ENCODE measurements at regions not wholly inside any gene's neighbourhood (a gene's known extent, or its start where the extent isn't known, plus 50 kb on each side); places are given as distances from the start of the nearest gene placed in this dataset.

GRCh38 chr10:7027913-7028808 lies 382.7 kb downstream of the SFMBT2 start:
- no peak for TF ChIP-seq CTCF (IDR thresholded peaks at IDR 0.05; ENCODE audit: insufficient read depth, missing control alignments)
- FAIRE-seq, result no peak
- DNase-seq (ENCODE audit: insufficient read length, low spot score), result no peak

GRCh38 chr10:7027237-7027912 lies 383.5 kb downstream of the SFMBT2 start:
- no peak for TF ChIP-seq CTCF (IDR thresholded peaks at IDR 0.05; ENCODE audit: insufficient read depth, missing control alignments)
- no peak for DNase-seq (ENCODE audit: insufficient read length, low spot score)
- FAIRE-seq, result no peak

GRCh38 chr10:7026818-7027217 lies 384.0 kb downstream of the SFMBT2 start:
- no peak for FAIRE-seq
- no peak for DNase-seq (ENCODE audit: insufficient read length, low spot score)
- no peak for TF ChIP-seq CTCF (IDR thresholded peaks at IDR 0.05; ENCODE audit: insufficient read depth, missing control alignments)

GRCh38 chr10:7025296-7025695 lies 385.5 kb downstream of the SFMBT2 start:
- no peak for DNase-seq (ENCODE audit: insufficient read length, low spot score)
- FAIRE-seq, result no peak
- no peak for TF ChIP-seq CTCF (IDR thresholded peaks at IDR 0.05; ENCODE audit: insufficient read depth, missing control alignments)

GRCh38 chr10:7015457-7015856 lies 395.4 kb downstream of the SFMBT2 start:
- DNase-seq (ENCODE audit: insufficient read length, low spot score), result no peak
- no peak for TF ChIP-seq CTCF (IDR thresholded peaks at IDR 0.05; ENCODE audit: insufficient read depth, missing control alignments)
- FAIRE-seq, result no peak

GRCh38 chr10:7014721-7015120 lies 396.1 kb downstream of the SFMBT2 start:
- no peak for TF ChIP-seq CTCF (IDR thresholded peaks at IDR 0.05; ENCODE audit: insufficient read depth, missing control alignments)
- DNase-seq (ENCODE audit: insufficient read length, low spot score) (no peak), FAIRE-seq (no peak)

- FAIRE-seq, result no peak
- no peak for DNase-seq (ENCODE audit: insufficient read length, low spot score)
- TF ChIP-seq CTCF (IDR thresholded peaks at IDR 0.05; ENCODE audit: insufficient read depth, missing control alignments), result no peak
These were observed 398.8 kb downstream of the SFMBT2 start for GRCh38 chr10:7011994-7012393.

Data from D721Med (cell line).